Jurkat, Clone E6-1 (cell line): ENCODE measurements at regions not wholly inside any gene's neighbourhood (a gene's known extent, or its start where the extent isn't known, plus 50 kb on each side); places are given as distances from the start of the nearest gene placed in this dataset.

Source experiments
- DNase-seq: peaks from one replicate; pipeline ENCODE4 v3.0.0-alpha.2; 2011; ENCODE audit warnings: low read depth, low spot score
- H3K4me3 ChIP-seq: 2 replicates; pipeline ENCODE4 v1.5.1; 2011; ENCODE audit warnings: mild to moderate bottlenecking, low read length, control low read depth, moderate library complexity

DNA sequence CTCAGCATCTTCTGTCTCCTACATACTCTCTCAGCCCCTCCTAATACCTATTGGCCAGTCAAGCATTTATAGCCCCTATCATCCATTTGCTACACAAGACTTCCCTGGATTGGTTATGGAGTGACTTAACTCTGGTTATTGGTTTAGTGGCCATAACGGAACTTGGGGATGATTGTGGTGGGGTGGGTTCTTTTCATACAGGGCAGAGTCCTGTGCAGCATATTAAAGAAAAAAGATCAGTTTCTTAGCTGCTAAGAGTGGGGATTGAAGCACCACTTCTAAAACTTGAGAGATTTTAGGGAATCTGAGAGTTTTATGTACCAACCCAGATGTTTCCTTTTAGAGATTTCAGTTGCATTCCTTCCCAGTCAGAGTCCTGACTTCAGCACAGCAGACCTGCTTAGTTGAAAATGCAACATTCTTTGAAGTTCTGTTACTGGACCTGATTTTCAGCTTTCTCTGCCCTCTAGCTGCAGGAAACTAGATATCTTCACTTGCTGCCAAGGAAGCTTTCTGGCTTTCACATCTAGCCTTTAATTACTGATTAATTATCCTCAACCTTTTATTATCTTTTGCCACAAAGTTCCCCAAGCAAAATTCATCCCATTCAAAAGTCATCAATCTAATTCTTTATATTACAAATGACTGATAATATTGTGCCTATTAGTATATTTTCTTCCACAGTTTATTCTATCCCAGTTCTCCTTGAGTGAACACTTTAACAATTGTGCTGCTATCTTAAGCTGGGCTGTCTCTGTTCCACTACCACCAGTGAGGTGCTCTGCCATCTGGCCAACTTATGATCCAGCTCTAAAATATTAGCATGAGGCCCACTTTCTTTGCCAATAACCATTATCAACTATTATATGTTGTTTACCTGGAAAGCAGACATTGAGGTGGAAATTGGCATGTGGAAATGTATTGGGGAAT is 906.0 kb upstream of the ALCAM start:
- no peak for DNase-seq
- no peak overlapping the region for H3K4me3 ChIP-seq

DNA sequence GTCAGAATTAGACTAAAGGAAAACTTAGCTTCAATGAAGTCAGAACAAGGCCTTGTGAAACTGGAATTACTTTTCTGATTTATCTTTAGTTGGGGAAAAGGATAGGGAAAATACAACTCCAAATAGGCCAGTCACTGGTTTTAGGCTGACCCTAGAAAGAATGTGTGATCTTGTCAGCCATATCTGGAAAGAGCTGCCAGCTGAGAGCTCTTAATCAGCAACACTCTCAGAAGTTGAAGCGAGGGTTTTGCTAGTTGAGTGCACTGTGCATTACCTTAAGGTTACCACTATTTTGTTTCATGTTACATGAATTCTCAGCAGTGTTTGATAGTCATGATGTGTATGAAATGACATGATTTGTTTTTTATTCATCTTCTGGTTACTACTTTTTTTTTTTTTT is 905.3 kb upstream of the ALCAM start:
- DNase-seq = no peak

DNA sequence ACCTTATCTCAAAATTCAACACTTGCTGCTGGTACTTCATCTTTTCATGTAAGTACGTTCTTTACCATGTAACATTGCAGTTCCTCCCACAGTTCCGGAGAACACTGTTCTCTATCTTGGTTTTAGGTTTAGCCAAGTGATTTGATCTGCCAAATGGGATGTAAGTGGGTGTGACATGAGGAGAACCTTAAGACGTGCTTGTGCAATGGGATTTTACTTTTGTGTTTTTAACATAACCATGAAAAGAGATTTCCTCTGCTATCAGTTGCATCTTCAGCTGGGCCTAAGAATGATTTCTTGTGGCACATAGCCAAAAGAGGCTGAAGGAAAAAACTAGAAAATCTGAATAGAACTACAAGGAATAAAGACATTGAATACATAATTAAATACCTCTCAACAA is 894.5 kb upstream of the ALCAM start:
- no peak for DNase-seq
- H3K4me3 ChIP-seq = no peak overlapping the region

More for the DNA sequence above, 905.3 kb upstream of the ALCAM start:
- H3K4me3 ChIP-seq = no peak overlapping the region

DNA sequence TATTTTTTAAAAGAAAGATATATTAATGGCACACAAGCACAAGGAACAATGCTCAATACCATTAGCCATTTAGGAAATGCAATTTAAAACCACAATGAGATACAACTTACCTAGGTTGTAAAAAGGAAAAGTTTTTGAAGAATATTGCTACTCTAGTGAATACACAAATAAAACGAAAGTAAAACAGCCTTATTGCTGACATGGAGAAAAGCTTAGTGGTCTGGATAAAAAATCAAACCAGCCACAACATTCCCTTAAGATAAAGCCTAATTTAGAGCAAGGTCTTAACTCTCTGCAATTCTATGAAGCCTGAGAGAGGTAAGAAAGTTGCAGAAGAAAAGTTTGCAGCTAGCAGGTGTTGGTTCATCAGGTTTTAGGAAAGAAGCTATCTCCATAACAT is 892.7 kb upstream of the ALCAM start:
- H3K4me3 ChIP-seq = no peak overlapping the region

DNA sequence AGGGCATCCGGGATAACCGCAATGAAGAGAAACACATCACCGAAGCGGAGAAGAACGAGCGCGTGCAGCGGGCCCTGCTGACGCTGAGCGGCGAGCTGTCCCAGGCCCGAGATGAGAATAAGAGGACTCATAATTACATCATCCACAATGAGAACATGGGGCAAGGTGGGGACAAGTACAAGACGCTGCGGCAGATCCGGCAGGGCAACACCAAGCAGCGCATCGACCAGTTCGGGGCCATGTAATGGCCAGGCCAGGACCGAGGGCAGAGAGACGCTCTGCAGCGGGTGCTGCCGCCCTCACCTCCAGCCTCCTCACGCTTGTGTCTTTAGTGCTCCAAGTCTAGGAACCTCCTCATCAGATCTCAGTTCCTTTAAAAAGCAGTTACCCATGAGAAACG is 863.7 kb upstream of the ALCAM start:
- H3K4me3 ChIP-seq = no peak overlapping the region
- DNase-seq = no peak

More for the DNA sequence above, 892.7 kb upstream of the ALCAM start:
- DNase-seq = no peak

DNA sequence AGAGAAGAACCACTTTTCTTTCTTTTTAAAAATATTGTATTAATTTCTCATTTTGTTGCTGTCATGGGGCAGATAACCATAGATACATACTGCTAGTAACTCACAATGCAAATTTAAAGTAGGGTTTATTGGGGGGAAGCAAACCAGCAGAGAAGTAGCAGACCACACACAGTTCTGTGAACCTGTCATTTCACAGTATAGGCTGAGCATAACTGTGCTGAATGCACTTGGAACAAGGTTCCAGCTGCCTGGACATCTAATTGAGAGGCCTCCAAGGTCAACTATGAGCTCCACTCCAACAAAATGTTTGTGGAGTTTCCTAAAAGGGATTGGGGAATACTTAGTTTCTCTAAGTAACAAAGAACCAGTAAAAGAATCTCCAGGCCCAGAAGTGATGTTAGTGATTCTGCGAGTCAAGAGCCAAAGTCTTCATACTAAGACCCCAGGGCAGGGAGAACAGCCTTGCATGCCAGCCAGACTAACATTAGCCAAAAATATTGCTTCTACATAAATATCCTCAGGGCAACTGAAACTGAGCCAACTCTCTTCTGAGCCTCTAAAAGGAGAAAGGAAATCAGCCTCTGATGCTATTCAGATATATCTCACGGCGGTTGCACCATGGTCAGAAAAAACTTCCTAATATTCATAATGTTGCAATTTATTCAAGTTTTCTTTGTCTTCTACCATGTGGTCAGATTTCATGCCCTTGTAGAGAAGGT is 856.4 kb upstream of the ALCAM start:
- H3K4me3 ChIP-seq = no peak overlapping the region
- no peak for DNase-seq

GRCh38 chr3:104514371-104514770 is 852.3 kb upstream of the ALCAM start:
- no peak for DNase-seq
- no peak overlapping the region for H3K4me3 ChIP-seq

DNA sequence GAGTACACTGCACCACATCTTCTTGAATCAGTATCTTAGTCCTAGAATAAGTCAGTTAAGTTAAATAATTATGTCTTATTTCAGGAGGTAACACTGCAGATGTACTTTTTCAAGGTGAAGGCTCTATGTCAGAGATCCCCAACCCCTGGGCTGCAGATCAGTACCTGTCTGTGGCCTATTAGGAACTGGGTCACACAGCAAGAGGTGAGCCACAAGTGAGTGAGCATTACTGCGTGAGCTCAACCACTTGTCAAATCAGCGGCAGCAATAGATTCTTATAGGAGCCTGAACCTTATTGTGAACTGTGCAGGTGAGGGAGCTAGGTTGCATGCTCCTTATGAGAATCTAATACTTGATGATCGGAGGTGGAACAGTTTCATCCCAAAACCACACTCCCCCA is 851.9 kb upstream of the ALCAM start:
- DNase-seq = no peak
- no peak overlapping the region for H3K4me3 ChIP-seq

DNA sequence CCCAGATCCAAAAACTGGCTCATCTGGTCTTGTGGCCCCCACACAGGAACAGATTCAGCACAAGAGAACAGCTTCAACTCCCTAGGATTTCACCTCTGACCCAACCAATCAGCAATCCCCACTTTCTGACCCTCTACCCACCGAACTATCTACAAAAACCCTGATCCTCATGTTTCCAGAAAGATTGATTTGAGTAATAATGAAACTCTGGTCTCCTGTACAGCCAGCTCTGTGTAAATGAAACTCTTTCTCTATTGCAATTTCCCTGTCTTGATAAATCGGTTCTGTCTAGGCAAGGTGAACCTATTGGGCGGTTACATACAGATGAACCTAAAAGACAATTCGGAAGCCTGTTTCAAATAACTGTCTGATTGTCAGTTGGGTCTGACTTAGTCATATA is 847.6 kb upstream of the ALCAM start:
- no peak overlapping the region for H3K4me3 ChIP-seq
- no peak for DNase-seq

DNA sequence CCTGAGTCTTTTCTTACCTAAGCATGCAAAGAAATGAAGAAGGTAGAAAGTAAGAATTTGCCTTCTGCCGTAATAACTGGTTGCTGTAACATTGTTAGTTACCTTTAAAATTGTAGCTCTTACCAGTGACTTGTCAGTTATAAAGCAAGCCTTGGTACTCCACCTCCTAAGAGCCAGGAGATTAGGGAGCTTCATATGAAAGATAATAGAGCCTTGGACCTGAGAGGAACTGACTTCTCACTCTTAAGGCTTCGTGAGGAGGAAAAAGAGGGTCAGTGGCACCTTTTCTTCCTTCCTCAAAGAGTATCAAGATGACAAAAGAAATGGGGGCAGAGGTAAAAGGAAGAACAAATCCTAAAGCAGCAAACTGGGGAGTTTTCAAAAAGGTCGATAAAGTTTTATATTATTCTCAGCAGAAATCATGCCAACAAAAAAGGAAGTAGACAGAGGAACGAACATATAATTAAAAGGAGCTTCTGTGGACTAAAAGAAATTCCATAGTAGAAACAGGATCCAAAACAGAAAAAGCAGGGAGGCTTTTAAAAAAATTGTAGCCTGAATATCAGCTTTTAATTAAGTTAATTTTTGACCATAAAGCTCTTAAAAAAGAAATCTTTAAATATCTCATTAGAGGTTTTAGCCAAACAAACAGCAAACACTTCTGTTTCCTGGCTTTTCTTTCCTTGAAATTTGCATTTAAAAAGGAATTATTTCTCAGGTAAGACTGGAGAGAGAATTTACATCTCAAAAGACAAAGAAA is 847.1 kb upstream of the ALCAM start:
- no peak for DNase-seq
- no peak overlapping the region for H3K4me3 ChIP-seq

DNA sequence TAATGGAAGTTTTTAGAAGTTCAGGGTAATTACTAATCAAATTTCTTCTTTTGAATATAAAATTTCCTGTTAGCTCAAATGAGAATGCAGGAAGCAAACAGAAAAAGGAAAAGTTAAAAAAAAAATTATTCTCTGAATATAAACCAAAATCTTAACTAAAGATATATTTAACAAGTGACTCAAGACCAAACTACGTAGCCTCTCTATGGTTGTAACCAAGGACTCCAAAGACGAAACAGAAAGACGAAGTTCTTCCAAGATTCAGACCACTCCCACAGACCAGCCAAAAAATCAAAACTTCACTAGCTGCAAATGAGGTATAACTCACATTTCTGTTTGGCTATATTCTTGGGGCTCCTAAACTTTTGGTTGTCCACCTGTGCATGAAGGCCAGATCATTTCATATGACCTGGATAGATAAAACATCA is 846.5 kb upstream of the ALCAM start:
- no peak overlapping the region for H3K4me3 ChIP-seq
- DNase-seq = no peak

GRCh38 chr3:104521606-104522336 is 844.9 kb upstream of the ALCAM start:
- no peak for DNase-seq
- no peak overlapping the region for H3K4me3 ChIP-seq

- H3K4me3 ChIP-seq = no peak overlapping the region
- DNase-seq = no peak
Observed at GRCh38 chr3:104523136-104523535, 843.6 kb upstream of the ALCAM start.

GRCh38 chr3:104526901-104527401 is 839.8 kb upstream of the ALCAM start:
- no peak for DNase-seq

DNA sequence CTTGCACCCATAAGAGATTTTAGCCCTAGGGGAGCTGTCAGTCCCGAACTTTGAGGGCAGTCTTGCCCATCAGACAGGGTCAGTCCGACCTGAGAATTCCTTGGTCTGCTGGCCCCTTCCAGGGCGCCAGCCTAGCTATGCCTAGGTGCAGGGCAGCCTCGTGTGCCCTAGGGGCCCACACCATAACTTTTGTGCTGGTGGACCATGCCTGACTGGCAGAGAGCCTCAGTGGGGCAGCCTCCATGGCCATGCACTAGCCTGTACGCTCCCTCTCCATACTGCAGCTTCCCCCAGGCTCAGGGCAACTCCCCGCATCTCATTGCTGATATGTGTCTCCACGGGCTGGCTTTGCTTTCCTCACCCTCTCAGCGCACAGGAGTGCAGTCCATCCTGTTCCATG is 835.8 kb upstream of the ALCAM start:
- DNase-seq = no peak
- H3K4me3 ChIP-seq = no peak overlapping the region

More at GRCh38 chr3:104526901-104527401, 839.8 kb upstream of the ALCAM start:
- H3K4me3 ChIP-seq = no peak overlapping the region

- H3K4me3 ChIP-seq = no peak overlapping the region
- DNase-seq = no peak
Observed at GRCh38 chr3:104536715-104537114, 830.0 kb upstream of the ALCAM start.

DNA sequence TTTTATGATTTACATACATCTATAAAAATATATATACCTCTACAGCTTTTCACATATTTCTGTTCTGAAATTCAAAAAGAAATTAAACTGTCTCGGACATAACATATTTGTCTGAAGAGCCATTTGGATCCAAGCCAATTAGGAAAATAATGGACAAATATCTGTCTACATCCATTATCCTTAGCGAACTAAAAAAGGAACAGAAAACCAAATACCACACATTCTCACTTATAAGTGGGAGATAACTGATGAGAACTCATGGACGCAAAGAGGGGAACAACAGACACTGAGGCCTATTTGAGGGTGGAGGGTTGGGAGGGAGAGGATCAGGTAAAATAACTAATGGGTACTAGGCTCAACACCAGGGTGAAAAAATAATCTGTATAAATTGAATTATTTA is 829.4 kb upstream of the ALCAM start:
- DNase-seq = no peak

GRCh38 chr3:104546301-104546700 is 820.4 kb upstream of the ALCAM start:
- no peak for DNase-seq

More for the DNA sequence above, 829.4 kb upstream of the ALCAM start:
- no peak overlapping the region for H3K4me3 ChIP-seq

GRCh38 chr3:104547031-104547430 is 819.7 kb upstream of the ALCAM start:
- H3K4me3 ChIP-seq = no peak overlapping the region
- no peak for DNase-seq

More at GRCh38 chr3:104546301-104546700, 820.4 kb upstream of the ALCAM start:
- no peak overlapping the region for H3K4me3 ChIP-seq
